Psoas muscle (tissue), 7 donors: ENCODE measurements at regions not wholly inside any gene's neighbourhood (a gene's known extent, or its start where the extent isn't known, plus 50 kb on each side); places are given as distances from the start of the nearest gene placed in this dataset.

Experiments used
- ATAC-seq, 4 donors: fragments of 200-7000 bp; cut with Tn5 transposase; one replicate each; pipeline ENCODE4 v1.9.1; 2020; ENCODE audit warnings: moderate library complexity in 3 of 4, mild to moderate bottlenecking in 2 of 4
- DNase-seq, 2 donors: peaks; one replicate each; pipeline ENCODE4 v3.0.0-alpha.2; 2020
- H3K27ac ChIP-seq: fragments of 200-600 bp; one replicate; pipeline ENCODE4 v1.8.0; 2022
- H3K27me3 ChIP-seq, 3 donors: fragments of 200-600 bp in 1 of 3; one replicate each; pipeline versions ENCODE4 v1.6.1 to v1.8.0; 2013 to 2022; ENCODE audit warnings: low read length in 2 of 3, mild to moderate bottlenecking in 2 of 3, moderate library complexity in 1 of 3; ENCODE audit not compliant: insufficient read depth in 3 of 3
- H3K36me3 ChIP-seq, 2 donors: fragments of 200-600 bp in 1 of 2; one replicate each; pipeline versions ENCODE4 v1.6.1 to v1.8.0; 2013 to 2022; ENCODE audit warnings: low read depth in 1 of 2, mild to moderate bottlenecking in 1 of 2, moderate library complexity in 1 of 2; ENCODE audit not compliant: insufficient read depth in 1 of 2
- H3K4me1 ChIP-seq: fragments of 200-600 bp; one replicate; pipeline ENCODE4 v1.8.0; 2022
- H3K4me3 ChIP-seq: fragments of 200-600 bp; one replicate; pipeline ENCODE4 v1.8.0; 2022; ENCODE audit warnings: mild to moderate bottlenecking
- H3K9me3 ChIP-seq: fragments of 200-600 bp; one replicate; pipeline ENCODE4 v1.8.0; 2022
- WGBS, 3 donors: extraction: QIAGEN DNeasy Blood & Tissue Kit; methylation state at CpG; one replicate each; pipeline versions ENCODE4 v1.1.6 to v1.1.7; 2013; 5-methylcytosine and 5-hydroxymethylcytosine counted together
- intact Hi-C, 2 donors: fragments of 100-400 bp; cut with DNase I; formaldehyde crosslinking; loops; one replicate each; pipeline versions ENCODE4 v1.11.0 to v1.14.2; 2022
- TF ChIP-seq, protein P1 (sequence below): fragments of 200-600 bp; IDR thresholded peaks from one replicate; pipeline ENCODE4 v1.8.0; 2022; ENCODE audit warnings: antibody characterized with exemption
- donor health status: healthy with polysubstance abuse.
- donor health status: DM: no; HTN: no; CAD: no; lungs with moderate emphysema.
- donor health status: Bipolar disorder and iron deficiency.
- donor health status: healthy.
- donor health status: DM: yes; HTN: yes; CAD: no.
- donor health status: DM: no; HTN: no; CAD: no.
- donor health status: DM: yes; HTN: yes; CAD: no.

DNA sequence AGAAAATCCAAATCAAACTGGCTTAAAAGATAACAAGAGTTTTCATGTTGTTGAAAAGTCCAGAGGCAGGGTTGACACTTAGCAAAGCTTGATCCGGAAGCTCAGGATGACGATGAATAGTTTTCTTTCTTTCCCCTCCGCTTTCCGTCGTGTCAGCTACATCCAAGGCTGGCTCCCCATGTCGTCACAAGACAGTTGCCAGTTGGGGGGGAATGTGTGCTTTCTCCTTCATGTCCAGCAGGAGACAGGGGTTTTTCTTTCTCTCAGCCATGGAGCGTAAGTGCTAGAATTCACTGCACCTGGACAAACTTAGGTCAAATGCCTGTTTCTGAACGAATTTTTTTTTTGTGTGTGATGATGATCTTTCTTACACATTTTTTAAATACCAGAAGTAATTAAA is 273.8 kb upstream of the RGMA start:
- 51 to 61% (median 55%) methylated on average over 8 of the region's 8 CpGs for WGBS, 3 donors

DNA sequence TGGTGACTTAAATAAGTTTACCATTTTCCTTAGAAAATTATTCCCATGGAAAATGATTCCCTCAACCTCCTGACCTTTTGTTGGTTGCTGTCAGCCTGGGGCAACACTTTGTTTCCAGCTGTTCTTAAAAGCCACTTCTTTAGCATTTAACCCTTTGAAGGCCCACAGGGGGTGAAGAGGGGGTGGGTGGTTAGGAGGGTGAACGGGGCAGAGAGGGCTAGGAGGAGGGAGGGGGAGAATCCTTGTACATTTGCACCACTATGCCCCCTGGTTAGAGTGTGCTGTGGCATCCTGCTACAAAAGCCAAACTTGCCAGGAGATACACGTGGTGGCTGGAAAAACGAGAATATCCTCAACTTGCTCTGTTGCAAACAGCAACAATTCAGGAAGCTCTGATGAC is 273.2 kb upstream of the RGMA start:
- Histone ChIP-seq H3K4me3 (no peak overlapping the region), H3K9me3 (no peaks in the 10 kb centered on the region), H3K36me3 (no peaks in the 10 kb centered on the region), H3K4me1 (no peaks in the 10 kb centered on the region), H3K27me3 (no peaks in the 10 kb centered on the region), H3K27ac (no peak overlapping the region)
- 41 to 51% (median 41%) methylated on average over 3 of the region's 3 CpGs for WGBS, 3 donors
- DNase-seq (no peak), ATAC-seq (no peak)
- intact Hi-C loops, result no loop called here
- TF ChIP-seq, protein P1, sequence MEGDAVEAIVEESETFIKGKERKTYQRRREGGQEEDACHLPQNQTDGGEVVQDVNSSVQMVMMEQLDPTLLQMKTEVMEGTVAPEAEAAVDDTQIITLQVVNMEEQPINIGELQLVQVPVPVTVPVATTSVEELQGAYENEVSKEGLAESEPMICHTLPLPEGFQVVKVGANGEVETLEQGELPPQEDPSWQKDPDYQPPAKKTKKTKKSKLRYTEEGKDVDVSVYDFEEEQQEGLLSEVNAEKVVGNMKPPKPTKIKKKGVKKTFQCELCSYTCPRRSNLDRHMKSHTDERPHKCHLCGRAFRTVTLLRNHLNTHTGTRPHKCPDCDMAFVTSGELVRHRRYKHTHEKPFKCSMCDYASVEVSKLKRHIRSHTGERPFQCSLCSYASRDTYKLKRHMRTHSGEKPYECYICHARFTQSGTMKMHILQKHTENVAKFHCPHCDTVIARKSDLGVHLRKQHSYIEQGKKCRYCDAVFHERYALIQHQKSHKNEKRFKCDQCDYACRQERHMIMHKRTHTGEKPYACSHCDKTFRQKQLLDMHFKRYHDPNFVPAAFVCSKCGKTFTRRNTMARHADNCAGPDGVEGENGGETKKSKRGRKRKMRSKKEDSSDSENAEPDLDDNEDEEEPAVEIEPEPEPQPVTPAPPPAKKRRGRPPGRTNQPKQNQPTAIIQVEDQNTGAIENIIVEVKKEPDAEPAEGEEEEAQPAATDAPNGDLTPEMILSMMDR, result no peak

More for the DNA sequence above, 273.8 kb upstream of the RGMA start:
- ATAC-seq, result no peak
- no peaks in the 10 kb centered on the region for H3K4me1 ChIP-seq
- intact Hi-C loops, result no loop called here
- no peak for DNase-seq
- TF ChIP-seq, protein P1, result no peak
- no peak overlapping the region for H3K4me3 ChIP-seq
- no peaks in the 10 kb centered on the region for H3K36me3 ChIP-seq
- no peak overlapping the region for H3K27ac ChIP-seq
- no peaks in the 10 kb centered on the region for H3K9me3 ChIP-seq
- H3K27me3 ChIP-seq, result no peaks in the 10 kb centered on the region

DNA sequence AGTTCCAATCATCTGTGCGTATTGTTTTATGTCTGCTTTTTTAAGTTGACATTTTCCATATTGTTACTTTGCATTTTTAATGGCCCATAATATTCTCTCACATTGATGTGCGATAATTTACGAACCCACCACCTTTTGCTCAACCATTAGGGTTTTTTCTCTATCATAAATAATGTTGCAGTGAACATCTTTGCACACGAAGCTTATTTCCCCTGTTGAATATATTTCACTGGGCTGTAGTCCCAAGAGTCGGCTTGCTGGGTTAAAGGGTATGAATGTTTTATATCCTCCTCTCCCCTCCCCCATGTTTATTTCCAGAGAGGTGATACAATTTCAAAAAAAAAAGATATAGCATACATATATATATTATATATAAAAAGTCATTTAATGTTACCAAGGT is 272.7 kb upstream of the RGMA start:
- WGBS, 3 donors, result 75 to 88% (median 82%) methylated on average over 5 of the region's 5 CpGs
- H3K27me3 ChIP-seq, result no peaks in the 10 kb centered on the region
- no peak for ATAC-seq
- intact Hi-C loops, result no loop called here
- H3K9me3 ChIP-seq, result no peaks in the 10 kb centered on the region
- no peaks in the 10 kb centered on the region for H3K4me1 ChIP-seq
- TF ChIP-seq, protein P1, result no peak
- no peak overlapping the region for H3K4me3 ChIP-seq
- DNase-seq, result no peak
- no peaks in the 10 kb centered on the region for H3K36me3 ChIP-seq
- no peak overlapping the region for H3K27ac ChIP-seq

DNA sequence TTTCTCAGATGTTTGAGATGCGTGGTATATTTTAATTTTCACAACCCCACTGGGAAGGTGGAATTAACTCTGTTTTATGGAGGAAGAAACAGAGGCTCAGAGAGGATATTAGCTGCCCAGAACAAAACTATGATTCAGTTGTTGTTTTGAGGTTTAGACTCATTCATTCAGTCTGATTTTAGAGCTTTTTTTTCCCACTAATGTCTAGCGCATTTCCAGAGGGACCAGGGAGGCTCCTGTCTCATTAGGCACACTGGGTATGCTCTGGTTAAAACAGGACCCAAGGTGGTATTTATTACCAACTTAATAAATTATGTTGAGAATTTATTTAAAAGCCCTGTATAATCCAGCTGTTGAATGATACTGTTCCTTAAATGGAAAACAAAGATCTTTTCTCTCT is 272.0 kb upstream of the RGMA start:
- no peaks in the 10 kb centered on the region for H3K4me1 ChIP-seq
- H3K27ac ChIP-seq, result no peak overlapping the region
- TF ChIP-seq, protein P1, result no peak
- no peaks in the 10 kb centered on the region for H3K9me3 ChIP-seq
- DNase-seq (no peak), ATAC-seq (no peak)
- H3K4me3 ChIP-seq, result no peak overlapping the region
- intact Hi-C loops, result no loop called here
- no peaks in the 10 kb centered on the region for H3K36me3 ChIP-seq
- no peaks in the 10 kb centered on the region for H3K27me3 ChIP-seq
- 93 to 94% (median 93%) methylated on average over 2 of the region's 2 CpGs for WGBS, 3 donors

DNA sequence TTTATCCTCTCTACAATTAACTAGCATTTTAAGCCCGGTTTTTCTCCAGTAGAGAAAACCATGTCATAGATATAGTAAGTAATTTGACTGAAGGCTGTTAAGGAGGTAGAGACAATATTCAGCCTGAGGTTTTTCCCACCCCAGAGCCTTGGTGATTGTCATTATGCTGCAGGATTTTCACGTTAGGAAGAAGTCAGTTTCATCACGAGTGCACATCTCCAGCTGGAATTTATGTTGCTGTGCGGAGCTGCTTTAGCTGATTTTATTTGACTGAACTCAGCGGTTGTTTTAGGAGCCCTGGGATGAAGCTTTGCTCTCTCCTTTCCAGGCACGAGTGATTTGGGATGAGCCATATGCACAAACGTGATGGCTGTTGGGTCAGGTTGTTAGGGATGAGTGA is 271.3 kb upstream of the RGMA start:
- no peak for DNase-seq
- H3K36me3 ChIP-seq, result no peaks in the 10 kb centered on the region
- 60 to 78% (median 61%) methylated on average over 7 of the region's 7 CpGs for WGBS, 3 donors
- no peak overlapping the region for H3K27ac ChIP-seq
- H3K27me3 ChIP-seq, result no peaks in the 10 kb centered on the region
- H3K4me1 ChIP-seq, result no peaks in the 10 kb centered on the region
- no peak overlapping the region for H3K4me3 ChIP-seq
- H3K9me3 ChIP-seq, result no peaks in the 10 kb centered on the region
- intact Hi-C loops, result no loop called here
- TF ChIP-seq, protein P1, result no peak
- no peak for ATAC-seq
